Muscle of leg (tissue), 3 donors: ENCODE measurements at regions not wholly inside any gene's neighbourhood (a gene's known extent, or its start where the extent isn't known, plus 50 kb on each side); places are given as distances from the start of the nearest gene placed in this dataset.

ENCODE experiments used
- DNase-seq: peaks from one replicate; pipeline ENCODE4 v3.0.0; 2013
- H3K27ac ChIP-seq: one replicate; pipeline ENCODE4 v1.5.1; 2013; ENCODE audit warnings: mild to moderate bottlenecking, low read length, control low read depth
- H3K27me3 ChIP-seq: one replicate; pipeline ENCODE4 v1.6.1; 2013; ENCODE audit warnings: low read length; ENCODE audit not compliant: control insufficient read depth, insufficient read depth
- H3K36me3 ChIP-seq: one replicate; pipeline ENCODE4 v1.6.1; 2013; ENCODE audit warnings: low read length; ENCODE audit not compliant: control insufficient read depth, insufficient read depth
- H3K4me1 ChIP-seq: one replicate; pipeline ENCODE4 v1.6.1; 2013; ENCODE audit warnings: low read length; ENCODE audit not compliant: control insufficient read depth, insufficient read depth
- H3K4me3 ChIP-seq: one replicate; pipeline ENCODE4 v1.5.1; 2013; ENCODE audit warnings: low read length, control low read depth
- H3K9me3 ChIP-seq: replicated peaks from 2 replicates; pipeline ENCODE4 v1.6.1; 2013; ENCODE audit warnings: low read depth, low read length; ENCODE audit not compliant: control insufficient read depth
- WGBS: methylation state at CpG from one replicate; pipeline ENCODE4 v1.1.5; 2013; ENCODE audit warnings: missing lambda C conversion rate; ENCODE audit not compliant: insufficient coverage; 5-methylcytosine and 5-hydroxymethylcytosine counted together

DNA sequence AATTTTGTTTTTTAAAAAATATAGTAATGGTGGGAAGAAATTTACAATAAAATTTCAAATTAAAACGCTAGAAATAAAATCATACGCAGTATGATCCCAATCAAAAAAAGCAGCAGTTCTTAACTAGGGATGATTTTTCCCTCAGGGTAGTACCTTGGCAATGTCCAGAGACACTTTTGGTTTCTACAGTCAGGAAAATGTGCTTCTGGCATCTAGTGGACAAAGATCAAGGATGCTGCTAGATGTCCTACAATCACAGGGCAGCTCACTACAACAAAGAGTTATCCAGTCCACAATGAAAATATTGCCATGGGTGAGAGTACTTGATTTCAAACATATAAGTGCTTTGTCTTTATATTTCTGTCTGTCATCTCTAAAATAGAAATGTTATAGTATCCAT lies 400.2 kb upstream of the SGCD start:
- H3K36me3 ChIP-seq = no peaks in the 10 kb centered on the region
- H3K27ac ChIP-seq = no peak overlapping the region
- no peak overlapping the region for H3K4me3 ChIP-seq
- H3K4me1 ChIP-seq = no peaks in the 10 kb centered on the region
- H3K27me3 ChIP-seq = no peaks in the 10 kb centered on the region
- no peaks in the 10 kb centered on the region for H3K9me3 ChIP-seq
- no CpG with 5 or more reads among the region's 2 CpGs for WGBS
- no peak for DNase-seq

DNA sequence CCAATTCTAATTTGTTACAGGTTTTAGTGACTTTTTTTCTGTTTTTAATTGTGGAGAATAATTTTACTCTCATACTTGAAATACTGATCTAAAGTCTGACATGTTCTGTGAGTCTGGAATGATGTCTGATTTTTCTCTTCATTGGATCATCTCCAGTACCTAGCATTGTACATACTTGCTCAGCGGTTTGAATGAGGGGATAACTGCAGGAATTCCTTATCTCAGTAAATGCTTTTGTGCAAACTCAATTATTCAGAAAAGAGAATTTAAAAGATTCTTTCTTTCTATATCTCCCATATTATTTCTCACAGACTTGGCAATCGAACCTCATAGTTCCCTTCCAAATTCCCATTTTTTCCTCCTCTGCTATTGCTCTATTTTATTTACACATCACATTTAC lies 397.9 kb upstream of the SGCD start:
- Histone ChIP-seq H3K4me3 (no peak overlapping the region), H3K27me3 (no peaks in the 10 kb centered on the region), H3K4me1 (no peaks in the 10 kb centered on the region), H3K36me3 (no peaks in the 10 kb centered on the region), H3K9me3 (no peaks in the 10 kb centered on the region), H3K27ac (no peak overlapping the region)
- WGBS = 80% methylated on average over 1 of the region's 2 CpGs
- no peak for DNase-seq

DNA sequence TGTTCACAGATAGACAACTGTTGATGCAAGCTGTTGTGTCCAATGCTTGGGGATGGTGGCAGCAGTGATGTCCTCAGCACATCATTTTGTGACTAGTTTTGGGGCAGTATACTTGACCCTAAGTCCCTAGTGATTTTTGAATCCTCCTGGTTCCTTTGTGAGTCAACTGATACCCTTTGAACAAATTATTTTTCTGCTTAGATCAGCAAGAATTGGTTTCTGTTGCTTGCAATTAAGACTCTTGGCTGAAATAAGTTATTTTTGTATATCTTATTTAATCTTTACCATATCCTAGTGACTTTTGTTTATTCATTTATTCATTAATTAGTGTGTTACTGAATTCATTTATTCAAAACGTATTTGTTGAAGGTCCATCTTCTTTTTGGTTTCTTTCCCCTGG lies 392.0 kb upstream of the SGCD start:
- Histone ChIP-seq H3K27ac (no peak overlapping the region), H3K4me1 (peaks cover 14% of the 10 kb centered on the region), H3K27me3 (no peaks in the 10 kb centered on the region), H3K4me3 (no peak overlapping the region), H3K36me3 (no peaks in the 10 kb centered on the region), H3K9me3 (no peaks in the 10 kb centered on the region)
- no peak for DNase-seq
- WGBS = no CpG with 5 or more reads among the region's 1 CpG

DNA sequence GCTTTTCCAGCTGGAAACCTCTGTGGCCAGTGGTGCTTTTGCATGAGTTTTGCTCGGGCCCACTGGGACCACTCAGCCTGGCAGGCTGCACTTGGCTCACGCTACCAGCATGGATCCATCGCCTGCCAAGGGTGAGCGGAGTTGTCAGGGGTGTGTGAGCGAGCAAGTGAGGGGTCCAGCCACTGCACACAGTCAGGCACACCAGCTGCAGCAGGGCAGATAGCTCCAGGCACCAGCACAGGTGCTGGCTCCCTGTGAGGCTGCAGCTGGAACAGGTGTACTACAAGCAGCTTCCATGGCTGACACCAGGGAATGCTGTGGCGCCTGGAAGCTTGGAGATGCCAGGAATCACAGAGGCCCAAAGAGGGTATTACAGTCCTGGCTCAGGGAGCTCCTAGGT lies 391.2 kb upstream of the SGCD start:
- WGBS = 70% methylated on average over 5 of the region's 6 CpGs
- Histone ChIP-seq H3K4me1 (peaks cover 14% of the 10 kb centered on the region), H3K4me3 (no peak overlapping the region), H3K36me3 (no peaks in the 10 kb centered on the region), H3K27me3 (no peaks in the 10 kb centered on the region), H3K27ac (no peak overlapping the region), H3K9me3 (no peaks in the 10 kb centered on the region)
- no peak for DNase-seq

DNA sequence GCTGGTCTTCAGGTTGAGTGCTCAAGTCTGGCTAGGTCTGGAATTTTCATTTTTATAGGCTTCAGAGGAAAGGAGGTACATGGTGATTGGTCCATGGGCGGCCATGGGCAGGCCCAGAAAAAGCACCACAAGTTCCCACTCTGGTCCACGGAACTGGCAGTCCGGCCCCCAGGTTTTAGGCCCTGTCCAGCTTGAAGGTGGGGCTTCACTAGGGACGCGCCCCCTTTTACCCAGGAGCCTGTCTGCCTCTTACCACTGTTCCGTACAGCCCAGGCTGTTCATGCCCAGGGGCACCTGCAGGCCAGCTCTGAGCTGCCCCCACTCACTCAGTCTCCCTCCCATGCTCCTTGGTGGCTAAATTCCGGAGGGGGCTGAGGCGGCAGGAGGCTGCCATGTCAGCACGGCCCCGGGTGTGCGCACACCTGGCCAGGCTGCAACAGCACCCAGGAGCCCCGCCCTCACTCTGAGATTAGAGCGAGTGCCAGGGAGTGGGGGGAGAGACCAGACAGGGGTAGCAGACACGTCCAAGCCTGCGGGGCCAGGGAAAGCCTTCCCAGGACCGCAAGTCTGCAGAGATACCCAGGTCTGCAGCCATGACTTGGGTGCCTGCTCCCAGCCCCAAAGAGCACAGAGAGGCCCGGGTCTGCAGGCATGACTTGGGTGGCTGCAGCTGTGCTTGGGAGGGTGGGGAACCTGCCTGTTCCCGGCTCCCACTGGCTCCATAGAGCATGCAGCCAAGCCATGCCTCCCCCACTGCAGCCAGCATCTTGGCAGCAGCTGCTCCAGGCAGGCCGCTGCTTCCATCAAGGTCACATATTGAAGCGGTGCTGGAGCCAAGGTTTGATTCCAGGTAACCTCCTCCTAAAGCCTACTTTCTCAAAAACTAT lies 390.2 kb upstream of the SGCD start:
- Histone ChIP-seq H3K9me3 (no peaks in the 10 kb centered on the region), H3K4me3 (no peak overlapping the region), H3K27ac (no peak overlapping the region), H3K4me1 (peaks cover 14% of the 10 kb centered on the region), H3K36me3 (no peaks in the 10 kb centered on the region), H3K27me3 (no peaks in the 10 kb centered on the region)
- WGBS = 74% methylated on average over 17 of the region's 20 CpGs
- peak; percentile 26 for DNase-seq

DNA sequence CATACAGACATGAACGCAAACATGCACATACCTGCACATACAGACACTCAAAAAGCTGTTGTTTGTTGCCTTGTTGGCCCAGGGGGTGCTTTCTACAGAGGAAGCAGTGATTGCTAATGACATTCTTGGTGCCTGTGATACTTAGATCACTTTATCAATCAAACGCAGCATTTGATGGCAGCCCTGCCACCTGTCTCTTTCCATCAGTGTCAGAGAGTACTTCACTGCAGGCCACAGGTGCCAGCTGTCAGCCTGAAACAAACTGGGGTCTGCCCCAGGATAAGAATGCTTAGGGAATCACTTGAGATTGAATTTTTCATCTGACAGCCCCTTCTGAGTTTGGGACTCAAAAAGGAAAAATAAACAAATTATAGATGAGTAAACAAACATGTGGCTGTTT lies 388.9 kb upstream of the SGCD start:
- H3K4me3 ChIP-seq = no peak overlapping the region
- H3K9me3 ChIP-seq = no peaks in the 10 kb centered on the region
- H3K27me3 ChIP-seq = no peaks in the 10 kb centered on the region
- no peaks in the 10 kb centered on the region for H3K36me3 ChIP-seq
- peak; percentile 30 for DNase-seq
- no peak overlapping the region for H3K27ac ChIP-seq
- peaks cover 14% of the 10 kb centered on the region for H3K4me1 ChIP-seq
- no CpG with 5 or more reads among the region's 2 CpGs for WGBS

DNA sequence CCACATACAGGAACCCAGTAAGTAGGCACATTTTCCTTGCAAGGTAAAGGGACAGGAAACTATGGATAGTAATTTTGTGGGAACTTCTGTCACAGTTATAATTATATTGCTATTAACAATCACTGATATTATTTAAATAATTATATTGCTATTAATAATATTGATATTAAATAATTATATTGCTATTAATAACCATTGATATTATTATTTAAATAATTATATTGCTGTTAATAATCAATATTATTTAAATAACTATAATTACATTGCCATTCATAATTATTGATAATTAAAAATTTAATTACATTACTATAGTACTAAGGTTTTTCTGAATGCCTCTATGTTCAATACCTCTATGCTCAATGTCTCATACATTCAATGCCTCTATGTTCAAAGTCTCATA lies 385.6 kb upstream of the SGCD start:
- no peaks in the 10 kb centered on the region for H3K9me3 ChIP-seq
- no peak overlapping the region for H3K27ac ChIP-seq
- peaks cover 10% of the 10 kb centered on the region for H3K4me1 ChIP-seq
- no peaks in the 10 kb centered on the region for H3K27me3 ChIP-seq
- H3K36me3 ChIP-seq = no peaks in the 10 kb centered on the region
- no peak for DNase-seq
- no peak overlapping the region for H3K4me3 ChIP-seq

DNA sequence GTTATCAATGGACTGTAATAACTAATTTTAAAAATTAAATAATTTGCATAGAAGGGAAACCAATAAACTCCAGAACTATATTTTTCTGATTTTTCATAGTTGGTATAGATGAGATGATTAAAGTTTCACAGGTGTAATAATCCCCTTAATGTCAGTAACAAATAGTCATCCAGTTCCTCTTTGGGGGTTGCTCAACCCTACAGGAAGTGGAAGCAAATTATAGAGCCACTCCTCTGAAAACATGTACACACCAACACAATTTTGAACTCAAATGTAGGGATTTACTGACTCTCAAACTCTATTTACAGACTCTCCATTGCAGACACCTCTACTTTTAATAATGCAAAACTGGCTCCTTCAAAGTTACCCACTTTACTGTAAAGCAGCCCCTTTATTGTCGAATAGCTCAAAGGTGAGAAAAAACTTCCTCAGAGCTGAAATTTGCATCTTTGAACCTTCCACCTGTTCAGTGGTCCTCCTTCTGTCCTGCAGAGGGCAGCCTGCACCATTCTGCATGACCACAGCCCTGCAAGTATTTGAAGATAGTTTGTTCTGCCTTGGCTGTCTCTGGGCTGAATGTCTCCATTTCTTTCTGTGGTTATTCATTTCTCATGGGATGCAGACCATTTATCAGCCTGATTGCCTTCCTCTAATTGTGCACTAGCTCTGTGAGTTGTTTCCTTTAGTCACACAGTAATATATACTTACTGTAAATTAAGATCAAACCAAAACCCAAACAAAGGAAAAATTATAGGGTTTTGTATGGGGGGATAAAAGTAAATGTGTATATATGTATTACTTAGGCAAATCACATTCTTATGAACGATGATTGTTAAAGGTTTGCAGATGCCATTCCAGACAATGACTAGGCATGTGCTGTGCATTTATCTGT lies 383.2 kb upstream of the SGCD start:
- Histone ChIP-seq H3K27me3 (no peaks in the 10 kb centered on the region), H3K36me3 (no peaks in the 10 kb centered on the region), H3K9me3 (no peaks in the 10 kb centered on the region), H3K27ac (no peak overlapping the region), H3K4me1 (no peaks in the 10 kb centered on the region), H3K4me3 (no peak overlapping the region)
- 0% methylated on average over 1 of the region's 2 CpGs for WGBS
- peak; percentile 74 for DNase-seq

DNA sequence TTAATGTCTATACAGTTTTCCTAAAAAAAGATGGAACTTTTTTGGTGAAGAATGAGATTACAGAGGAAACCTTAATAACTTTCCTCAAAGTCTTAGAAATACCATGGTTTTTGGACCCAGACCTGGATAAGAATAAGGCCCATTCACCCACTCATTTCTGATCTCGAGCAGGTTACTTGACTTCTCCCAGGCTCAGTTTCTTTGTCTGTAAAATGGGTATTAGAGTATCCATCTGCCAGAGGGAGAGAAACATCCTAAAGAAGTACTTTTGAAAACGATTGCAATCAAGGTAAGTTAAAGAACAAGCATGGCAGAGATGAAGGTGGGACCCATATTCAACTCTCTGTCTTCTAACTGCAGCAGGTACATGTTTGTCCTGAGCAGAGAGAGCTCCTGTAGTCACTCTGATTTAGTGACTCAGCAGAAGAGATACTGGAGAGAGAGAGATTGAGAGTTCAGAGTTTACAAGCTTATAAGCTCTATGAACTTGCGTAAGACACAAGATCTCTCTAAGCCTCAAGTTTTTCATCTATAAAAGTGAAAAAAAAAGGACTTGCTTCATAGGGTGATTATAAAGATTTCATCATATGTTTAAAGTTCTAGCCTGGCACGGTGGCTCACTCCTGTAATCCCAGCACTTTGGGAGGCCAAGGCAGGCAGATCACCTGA lies 379.4 kb upstream of the SGCD start:
- no peaks in the 10 kb centered on the region for H3K4me1 ChIP-seq
- no peaks in the 10 kb centered on the region for H3K9me3 ChIP-seq
- no peak overlapping the region for H3K4me3 ChIP-seq
- no peaks in the 10 kb centered on the region for H3K36me3 ChIP-seq
- WGBS = 80% methylated on average over 1 of the region's 4 CpGs
- H3K27me3 ChIP-seq = no peaks in the 10 kb centered on the region
- H3K27ac ChIP-seq = no peak overlapping the region
- DNase-seq = no peak

DNA sequence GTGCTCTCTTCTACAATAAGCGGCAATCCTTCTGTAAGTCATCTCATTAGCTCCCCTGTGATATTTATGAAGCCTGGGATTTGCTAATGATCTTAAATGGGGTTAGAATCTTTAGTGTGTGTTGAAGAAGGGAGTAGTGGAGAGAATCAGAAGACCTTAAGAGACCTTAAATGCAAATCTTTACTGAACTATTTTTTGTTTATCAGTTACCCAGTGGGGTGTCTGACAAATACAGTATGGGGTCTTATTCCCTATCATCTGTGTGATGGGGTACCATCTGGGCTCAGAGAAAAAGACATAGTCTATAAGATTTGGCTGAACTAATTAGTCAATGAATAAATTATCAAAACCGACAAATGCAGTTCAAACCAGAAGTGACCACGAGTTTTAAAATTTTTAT lies 378.4 kb upstream of the SGCD start:
- Histone ChIP-seq H3K27ac (no peak overlapping the region), H3K4me1 (no peaks in the 10 kb centered on the region), H3K9me3 (no peaks in the 10 kb centered on the region), H3K4me3 (no peak overlapping the region), H3K27me3 (no peaks in the 10 kb centered on the region), H3K36me3 (no peaks in the 10 kb centered on the region)
- DNase-seq = no peak
- WGBS = 80% methylated on average over 1 of the region's 3 CpGs
